ENCODE measurements at regions not wholly inside any gene's neighbourhood (a gene's known extent, or its start where the extent isn't known, plus 50 kb on each side); places are given as distances from the start of the nearest gene placed in this dataset.

DNA sequence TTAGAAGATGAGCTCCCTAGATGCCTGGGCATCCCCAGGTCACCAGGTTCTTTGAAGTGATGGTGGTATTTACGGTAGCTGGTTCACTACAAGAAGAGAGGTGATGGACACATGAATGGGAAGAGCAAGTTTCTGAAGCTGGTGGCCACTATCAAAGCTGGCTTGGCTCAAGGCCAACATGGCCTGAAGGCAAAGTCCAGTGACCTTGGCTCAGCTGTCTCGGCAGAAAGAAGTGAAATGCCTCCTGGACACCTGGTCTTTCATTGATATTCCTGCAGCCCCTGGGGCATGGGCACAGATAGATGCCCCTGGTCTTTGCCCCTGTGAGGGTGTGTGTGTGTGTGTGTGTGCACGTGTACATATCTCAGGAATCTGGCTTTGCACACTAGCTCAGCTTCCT is 441.8 kb upstream of the TMPO start:
- no peak for TF ChIP-seq POLR2A (IDR thresholded peaks at IDR 0.05)
- TF ChIP-seq, protein P1, sequence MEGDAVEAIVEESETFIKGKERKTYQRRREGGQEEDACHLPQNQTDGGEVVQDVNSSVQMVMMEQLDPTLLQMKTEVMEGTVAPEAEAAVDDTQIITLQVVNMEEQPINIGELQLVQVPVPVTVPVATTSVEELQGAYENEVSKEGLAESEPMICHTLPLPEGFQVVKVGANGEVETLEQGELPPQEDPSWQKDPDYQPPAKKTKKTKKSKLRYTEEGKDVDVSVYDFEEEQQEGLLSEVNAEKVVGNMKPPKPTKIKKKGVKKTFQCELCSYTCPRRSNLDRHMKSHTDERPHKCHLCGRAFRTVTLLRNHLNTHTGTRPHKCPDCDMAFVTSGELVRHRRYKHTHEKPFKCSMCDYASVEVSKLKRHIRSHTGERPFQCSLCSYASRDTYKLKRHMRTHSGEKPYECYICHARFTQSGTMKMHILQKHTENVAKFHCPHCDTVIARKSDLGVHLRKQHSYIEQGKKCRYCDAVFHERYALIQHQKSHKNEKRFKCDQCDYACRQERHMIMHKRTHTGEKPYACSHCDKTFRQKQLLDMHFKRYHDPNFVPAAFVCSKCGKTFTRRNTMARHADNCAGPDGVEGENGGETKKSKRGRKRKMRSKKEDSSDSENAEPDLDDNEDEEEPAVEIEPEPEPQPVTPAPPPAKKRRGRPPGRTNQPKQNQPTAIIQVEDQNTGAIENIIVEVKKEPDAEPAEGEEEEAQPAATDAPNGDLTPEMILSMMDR (IDR thresholded peaks at IDR 0.05): no peak

Measured in adrenal gland (tissue), 5 donors.